ENCODE measurements at regions not wholly inside any gene's neighbourhood (a gene's known extent, or its start where the extent isn't known, plus 50 kb on each side); places are given as distances from the start of the nearest gene placed in this dataset.
A peak's percentile ranks its signal among the peaks of the same experiment; 100 is the strongest.
"Not testable (repeated sequence)": the region's sequence is repeated elsewhere in the genome, so short reads cannot be mapped to it uniquely, and the experiment has no call there.

DNA sequence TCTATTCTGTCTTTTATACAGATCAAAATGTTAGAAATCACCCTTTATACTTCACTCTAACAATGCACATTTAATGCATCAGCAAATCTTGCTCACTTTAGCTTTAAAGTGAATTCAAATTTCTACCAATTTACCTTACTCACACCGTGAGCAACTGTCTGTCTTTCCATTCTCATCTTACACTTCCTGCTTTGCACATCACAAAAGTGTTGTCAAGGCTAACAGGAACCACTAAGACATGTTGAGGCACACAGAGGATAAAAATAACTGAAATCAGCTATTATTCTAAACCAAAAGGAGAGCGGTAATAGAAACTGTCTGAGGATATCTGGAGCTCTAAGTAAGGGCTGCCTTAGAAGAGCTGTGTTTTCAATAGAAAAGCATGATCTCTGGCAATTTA lies 519.9 kb downstream of the ZBBX start:
- Histone ChIP-seq H2BK120ac (ENCODE audit: low read depth, low read length) (no peak overlapping the region), H2BK15ac (ENCODE audit: low read length) (no peak overlapping the region), H4K91ac (ENCODE audit: low read depth, low read length, poor library complexity) (no peak overlapping the region), H3K79me1 (ENCODE audit: low read depth, low read length) (no peaks in the 10 kb centered on the region), H3K27ac (replicated peaks; ENCODE audit: low read length) (no peak overlapping the region), H3K4me3 (ENCODE audit: low read length in 2 of 2) (no peak overlapping the region), H2AK5ac (ENCODE audit: low read depth, low read length) (no peak overlapping the region), H3K4me2 (ENCODE audit: insufficient read depth, low read length, poor library complexity, severe bottlenecking) (no peak overlapping the region), H2BK12ac (ENCODE audit: low read length) (no peak overlapping the region), H3K9me3 (replicated peaks in 1 of 2; ENCODE audit: control insufficient read depth in 2 of 2, insufficient read depth in 1 of 2, low read depth in 1 of 2, low read length in 2 of 2) (no peaks in the 10 kb centered on the region), H3K36me3 (replicated peaks in 1 of 2; ENCODE audit: control insufficient read depth in 2 of 2, insufficient read depth in 2 of 2, low read length in 2 of 2) (no peaks in the 10 kb centered on the region), H3K14ac (ENCODE audit: low read length) (no peak overlapping the region), H3K18ac (ENCODE audit: low read length) (no peak overlapping the region), H3K23ac (ENCODE audit: low read depth, low read length, poor library complexity) (no peak overlapping the region), H4K8ac (ENCODE audit: low read depth, low read length) (no peak overlapping the region), H3K9ac (ENCODE audit: low read depth, low read length, poor library complexity) (no peak overlapping the region), H2BK5ac (ENCODE audit: low read length) (no peak overlapping the region), H2AFZ (ENCODE audit: low read length) (peak overlapping the region; percentile 68), H3K27me3 (ENCODE audit: control insufficient read depth in 3 of 3, insufficient read depth in 3 of 3, low read depth in 1 of 3, low read length in 3 of 3) (no peaks in the 10 kb centered on the region), H3K4ac (ENCODE audit: low read length) (no peak overlapping the region), H3K4me1 (ENCODE audit: control insufficient read depth in 2 of 2, insufficient read depth in 1 of 2, low read depth in 1 of 2, low read length in 2 of 2) (no peaks in the 10 kb centered on the region)
- no CpG with 5 or more reads among the region's 2 CpGs for WGBS, 2 donors (ENCODE audit: extremely low coverage in 2 of 2, insufficient read length in 2 of 2, insufficient replicate concordance in 1 of 2)
- no peak for DNase-seq (ENCODE audit: low spot score)

- H3K9me3 ChIP-seq (replicated peaks in 1 of 2; ENCODE audit: control insufficient read depth in 2 of 2, insufficient read depth in 1 of 2, low read depth in 1 of 2, low read length in 2 of 2) = no peaks in the 10 kb centered on the region
- DNase-seq (ENCODE audit: low spot score) = no peak
- no peak overlapping the region for H3K23ac ChIP-seq (ENCODE audit: low read depth, low read length, poor library complexity)
These were observed 535.8 kb downstream of the ZBBX start for GRCh38 chr3:166844329-166844728.

GRCh38 chr3:166842784-166843183 lies 537.3 kb downstream of the ZBBX start:
- not testable (repeated sequence) for H3K36me3 ChIP-seq (replicated peaks in 1 of 2; ENCODE audit: control insufficient read depth in 2 of 2, insufficient read depth in 2 of 2, low read length in 2 of 2); H2BK12ac ChIP-seq (ENCODE audit: low read length); H3K27me3 ChIP-seq (ENCODE audit: control insufficient read depth in 3 of 3, insufficient read depth in 3 of 3, low read depth in 1 of 3, low read length in 3 of 3); H4K91ac ChIP-seq (ENCODE audit: low read depth, low read length, poor library complexity); H3K4me1 ChIP-seq (ENCODE audit: control insufficient read depth in 2 of 2, insufficient read depth in 1 of 2, low read depth in 1 of 2, low read length in 2 of 2); H3K9ac ChIP-seq (ENCODE audit: low read depth, low read length, poor library complexity); H2AFZ ChIP-seq (ENCODE audit: low read length); H3K79me1 ChIP-seq (ENCODE audit: low read depth, low read length); DNase-seq (ENCODE audit: low spot score); H3K4me2 ChIP-seq (ENCODE audit: insufficient read depth, low read length, poor library complexity, severe bottlenecking); H3K27ac ChIP-seq (replicated peaks; ENCODE audit: low read length); H3K9me3 ChIP-seq (replicated peaks in 1 of 2; ENCODE audit: control insufficient read depth in 2 of 2, insufficient read depth in 1 of 2, low read depth in 1 of 2, low read length in 2 of 2); H3K14ac ChIP-seq (ENCODE audit: low read length); H3K23ac ChIP-seq (ENCODE audit: low read depth, low read length, poor library complexity); H2BK15ac ChIP-seq (ENCODE audit: low read length); H3K18ac ChIP-seq (ENCODE audit: low read length); H3K4me3 ChIP-seq (ENCODE audit: low read length in 2 of 2); H2AK5ac ChIP-seq (ENCODE audit: low read depth, low read length); H3K4ac ChIP-seq (ENCODE audit: low read length); H2BK120ac ChIP-seq (ENCODE audit: low read depth, low read length); H4K8ac ChIP-seq (ENCODE audit: low read depth, low read length); H2BK5ac ChIP-seq (ENCODE audit: low read length)
- WGBS, 2 donors (ENCODE audit: extremely low coverage in 2 of 2, insufficient read length in 2 of 2, insufficient replicate concordance in 1 of 2) = no CpG with 5 or more reads among the region's 25 CpGs

More at GRCh38 chr3:166844329-166844728, 535.8 kb downstream of the ZBBX start:
- Histone ChIP-seq H2BK120ac (ENCODE audit: low read depth, low read length) (no peak overlapping the region), H3K4me2 (ENCODE audit: insufficient read depth, low read length, poor library complexity, severe bottlenecking) (no peak overlapping the region), H2BK5ac (ENCODE audit: low read length) (no peak overlapping the region), H4K8ac (ENCODE audit: low read depth, low read length) (no peak overlapping the region), H3K4me1 (ENCODE audit: control insufficient read depth in 2 of 2, insufficient read depth in 1 of 2, low read depth in 1 of 2, low read length in 2 of 2) (no peaks in the 10 kb centered on the region), H3K27me3 (ENCODE audit: control insufficient read depth in 3 of 3, insufficient read depth in 3 of 3, low read depth in 1 of 3, low read length in 3 of 3) (no peaks in the 10 kb centered on the region), H2BK12ac (ENCODE audit: low read length) (no peak overlapping the region), H3K36me3 (replicated peaks in 1 of 2; ENCODE audit: control insufficient read depth in 2 of 2, insufficient read depth in 2 of 2, low read length in 2 of 2) (no peaks in the 10 kb centered on the region), H3K27ac (replicated peaks; ENCODE audit: low read length) (no peak overlapping the region), H4K91ac (ENCODE audit: low read depth, low read length, poor library complexity) (no peak overlapping the region), H2AFZ (ENCODE audit: low read length) (no peak overlapping the region), H3K9ac (ENCODE audit: low read depth, low read length, poor library complexity) (no peak overlapping the region), H3K14ac (ENCODE audit: low read length) (no peak overlapping the region), H2BK15ac (ENCODE audit: low read length) (no peak overlapping the region), H2AK5ac (ENCODE audit: low read depth, low read length) (no peak overlapping the region), H3K79me1 (ENCODE audit: low read depth, low read length) (no peaks in the 10 kb centered on the region), H3K4me3 (ENCODE audit: low read length in 2 of 2) (no peak overlapping the region), H3K18ac (ENCODE audit: low read length) (no peak overlapping the region), H3K4ac (ENCODE audit: low read length) (no peak overlapping the region)

DNA sequence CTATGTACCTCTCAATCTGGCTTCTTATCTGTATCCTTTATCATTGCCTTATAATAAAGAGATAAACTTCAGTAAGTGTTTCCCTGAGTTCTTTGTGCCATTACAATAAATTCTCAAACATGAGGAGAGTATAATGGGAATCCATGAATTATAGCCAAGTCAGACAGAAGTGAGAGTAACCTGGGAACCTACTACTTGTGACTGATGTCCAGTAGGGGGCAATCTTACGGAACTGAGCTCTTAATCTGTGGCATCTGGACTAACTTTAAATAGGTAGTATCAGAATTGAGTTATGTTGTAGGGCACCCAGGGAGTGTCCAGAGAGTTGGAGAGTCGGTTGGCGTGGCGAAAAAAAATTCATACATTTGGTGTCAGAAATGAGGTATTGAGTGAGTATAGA lies 542.6 kb downstream of the ZBBX start:
- Histone ChIP-seq H3K9me3 (replicated peaks in 1 of 2; ENCODE audit: control insufficient read depth in 2 of 2, insufficient read depth in 1 of 2, low read depth in 1 of 2, low read length in 2 of 2) (no peaks in the 10 kb centered on the region), H2BK12ac (ENCODE audit: low read length) (no peak overlapping the region), H2AK5ac (ENCODE audit: low read depth, low read length) (no peak overlapping the region), H3K79me1 (ENCODE audit: low read depth, low read length) (no peaks in the 10 kb centered on the region), H3K18ac (ENCODE audit: low read length) (no peak overlapping the region), H3K27ac (replicated peaks; ENCODE audit: low read length) (no peak overlapping the region), H2BK120ac (ENCODE audit: low read depth, low read length) (no peak overlapping the region), H4K91ac (ENCODE audit: low read depth, low read length, poor library complexity) (no peak overlapping the region), H2AFZ (ENCODE audit: low read length) (no peak overlapping the region), H3K14ac (ENCODE audit: low read length) (no peak overlapping the region), H3K4ac (ENCODE audit: low read length) (no peak overlapping the region), H3K4me2 (ENCODE audit: insufficient read depth, low read length, poor library complexity, severe bottlenecking) (no peak overlapping the region), H3K4me1 (ENCODE audit: control insufficient read depth in 2 of 2, insufficient read depth in 1 of 2, low read depth in 1 of 2, low read length in 2 of 2) (no peaks in the 10 kb centered on the region), H3K4me3 (ENCODE audit: low read length in 2 of 2) (no peak overlapping the region), H2BK15ac (ENCODE audit: low read length) (no peak overlapping the region), H3K36me3 (replicated peaks in 1 of 2; ENCODE audit: control insufficient read depth in 2 of 2, insufficient read depth in 2 of 2, low read length in 2 of 2) (no peaks in the 10 kb centered on the region), H3K23ac (ENCODE audit: low read depth, low read length, poor library complexity) (no peak overlapping the region), H2BK5ac (ENCODE audit: low read length) (no peak overlapping the region), H4K8ac (ENCODE audit: low read depth, low read length) (no peak overlapping the region), H3K9ac (ENCODE audit: low read depth, low read length, poor library complexity) (no peak overlapping the region), H3K27me3 (ENCODE audit: control insufficient read depth in 3 of 3, insufficient read depth in 3 of 3, low read depth in 1 of 3, low read length in 3 of 3) (no peaks in the 10 kb centered on the region)
- peak; percentile 27 for DNase-seq (ENCODE audit: low spot score)
- no CpG with 5 or more reads among the region's 4 CpGs for WGBS, 2 donors (ENCODE audit: extremely low coverage in 2 of 2, insufficient read length in 2 of 2, insufficient replicate concordance in 1 of 2)
